Activated CD4-positive, alpha-beta memory T cell treated with anti-CD3 and anti-CD28 coated beads, Interleukin-2, amount 10 ng/mL, durations not matched to agents 7 days and 5 days (primary cell): ENCODE measurements at regions not wholly inside any gene's neighbourhood (a gene's known extent, or its start where the extent isn't known, plus 50 kb on each side); places are given as distances from the start of the nearest gene placed in this dataset.
"Not testable (repeated sequence)": the region's sequence is repeated elsewhere in the genome, so short reads cannot be mapped to it uniquely, and the experiment has no call there.

Source experiments
- CTCF ChIA-PET: fragments of 350-600 bp; sonication (Branson Sonifier 250); formaldehyde crosslinking; loops from one replicate; lab custom pipeline; 2021; ENCODE audit warnings: antibody characterized with exemption, inconsistent platforms; lab: Charles Lee
- POLR2A ChIA-PET: fragments of 350-600 bp; sonication (Branson Sonifier 250); formaldehyde crosslinking; loops from one replicate; lab custom pipeline; 2021; ENCODE audit warnings: antibody characterized with exemption; lab: Charles Lee
- DNase-seq: peaks from one replicate; pipeline ENCODE4 v3.0.0-alpha.2; 2020
- H3K27ac Mint-ChIP-seq: one replicate; pipeline ENCODE4 v1.8.0; 2021; ENCODE audit warnings: mild to moderate bottlenecking, mixed read lengths
- H3K27me3 Mint-ChIP-seq: one replicate; pipeline ENCODE4 v1.8.0; 2021; ENCODE audit warnings: mixed read lengths
- H3K36me3 Mint-ChIP-seq: one replicate; pipeline ENCODE4 v1.8.0; 2021; ENCODE audit warnings: low read depth, mixed read lengths
- H3K4me1 Mint-ChIP-seq: one replicate; pipeline ENCODE4 v1.8.0; 2021; ENCODE audit warnings: mixed read lengths
- H3K4me3 Mint-ChIP-seq: one replicate; pipeline ENCODE4 v1.8.0; 2021; ENCODE audit warnings: mild to moderate bottlenecking, mixed read lengths
- H3K9me3 Mint-ChIP-seq: one replicate; pipeline ENCODE4 v1.8.0; 2021; ENCODE audit warnings: mixed read lengths

DNA sequence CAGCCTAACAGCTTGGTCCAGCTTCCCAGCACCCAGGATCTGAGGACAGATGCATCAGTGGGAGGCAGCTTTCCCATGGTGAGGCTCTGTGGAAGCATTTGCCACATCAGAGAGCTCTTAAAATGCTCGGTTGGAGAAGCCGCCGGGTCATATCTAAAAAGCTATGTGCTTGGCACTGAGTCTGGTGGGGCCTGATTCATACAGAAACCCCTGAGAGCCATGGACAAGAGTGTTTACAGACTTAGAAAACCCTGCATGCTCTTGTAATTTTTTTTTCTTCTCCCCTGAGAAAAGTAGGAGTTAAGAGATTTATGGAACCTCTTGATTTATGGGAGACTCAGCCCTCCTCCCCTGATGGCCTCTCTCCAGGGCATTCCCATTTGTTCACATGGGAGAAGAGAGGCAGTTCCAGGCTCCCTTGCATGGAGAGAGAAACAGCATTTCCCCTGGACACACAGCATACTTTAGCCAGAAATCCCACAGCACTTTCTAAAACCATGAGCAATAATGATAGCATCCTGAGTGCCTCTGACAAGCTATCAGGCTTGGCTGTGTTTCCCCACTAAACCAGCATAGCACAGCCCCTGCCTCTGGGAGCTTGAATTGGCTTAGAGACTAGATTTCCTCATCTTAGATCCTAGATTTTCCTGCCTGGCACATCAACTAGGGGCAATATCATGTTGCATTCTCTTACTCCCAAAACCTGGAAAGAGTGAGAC is 322.1 kb upstream of the AUTS2 start:
- CTCF ChIA-PET = no interaction called here
- H3K4me1 Mint-ChIP-seq = no peaks in the 10 kb centered on the region
- H3K27ac Mint-ChIP-seq = no peak overlapping the region
- DNase-seq = no peak
- no peaks in the 10 kb centered on the region for H3K36me3 Mint-ChIP-seq
- H3K27me3 Mint-ChIP-seq = no peaks in the 10 kb centered on the region
- peaks cover 10% of the 10 kb centered on the region for H3K9me3 Mint-ChIP-seq
- no peak overlapping the region for H3K4me3 Mint-ChIP-seq
- POLR2A ChIA-PET = no interaction called here

DNA sequence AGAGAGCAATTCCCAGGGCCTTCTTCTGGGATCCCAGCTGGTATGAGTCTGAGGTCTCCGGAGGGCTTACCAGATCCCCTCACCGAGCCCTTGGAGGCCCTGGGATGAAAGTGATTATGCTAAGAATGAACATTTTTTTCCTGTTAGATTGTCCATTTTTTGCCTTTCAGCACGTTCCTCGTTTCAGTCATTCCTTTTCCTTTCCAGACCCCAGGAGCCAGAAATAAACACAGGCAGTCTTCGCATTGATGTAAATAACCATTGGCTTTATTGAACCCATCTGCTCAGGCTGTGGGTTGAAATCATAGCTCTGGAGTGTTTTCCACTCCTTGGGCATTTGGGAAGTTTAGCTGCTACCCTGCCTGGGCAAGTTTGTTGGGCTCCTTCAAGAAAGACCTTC is 320.9 kb upstream of the AUTS2 start:
- no peak for DNase-seq
- Mint-ChIP-seq H3K4me1 (no peaks in the 10 kb centered on the region), H3K36me3 (no peaks in the 10 kb centered on the region), H3K27me3 (no peaks in the 10 kb centered on the region), H3K9me3 (peaks cover 10% of the 10 kb centered on the region), H3K4me3 (no peak overlapping the region), H3K27ac (no peak overlapping the region)
- CTCF ChIA-PET = interaction anchor here (0.6 kb wide), 1 partner anchor 9 kb away, joined by 6 read pairs; no protein-coding TSS in a partner anchor
- POLR2A ChIA-PET = no interaction called here

DNA sequence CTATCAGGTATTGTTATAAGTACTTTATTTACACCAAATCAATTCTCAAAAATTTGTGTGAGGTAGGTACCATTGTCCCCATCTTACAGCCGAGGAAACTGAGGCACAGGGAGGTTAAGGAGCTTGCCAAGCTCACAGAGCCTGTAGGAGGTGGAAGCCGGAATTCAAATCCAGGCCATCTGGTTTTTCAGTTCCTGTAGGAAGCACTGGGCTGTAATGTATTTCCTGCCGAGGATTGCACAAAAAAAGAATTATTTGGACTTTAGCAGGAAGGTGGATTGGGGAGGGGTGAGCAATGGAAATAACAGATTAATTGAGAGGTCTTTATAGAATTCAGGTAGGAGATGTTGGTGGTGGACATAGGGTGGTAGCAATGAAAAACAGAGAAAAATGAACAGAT is 315.3 kb upstream of the AUTS2 start:
- Mint-ChIP-seq H3K27me3 (no peaks in the 10 kb centered on the region), H3K4me1 (no peaks in the 10 kb centered on the region), H3K4me3 (no peak overlapping the region), H3K27ac (no peak overlapping the region), H3K36me3 (no peaks in the 10 kb centered on the region), H3K9me3 (peaks cover 23% of the 10 kb centered on the region)
- no peak for DNase-seq
- CTCF ChIA-PET = no interaction called here
- POLR2A ChIA-PET = no interaction called here

DNA sequence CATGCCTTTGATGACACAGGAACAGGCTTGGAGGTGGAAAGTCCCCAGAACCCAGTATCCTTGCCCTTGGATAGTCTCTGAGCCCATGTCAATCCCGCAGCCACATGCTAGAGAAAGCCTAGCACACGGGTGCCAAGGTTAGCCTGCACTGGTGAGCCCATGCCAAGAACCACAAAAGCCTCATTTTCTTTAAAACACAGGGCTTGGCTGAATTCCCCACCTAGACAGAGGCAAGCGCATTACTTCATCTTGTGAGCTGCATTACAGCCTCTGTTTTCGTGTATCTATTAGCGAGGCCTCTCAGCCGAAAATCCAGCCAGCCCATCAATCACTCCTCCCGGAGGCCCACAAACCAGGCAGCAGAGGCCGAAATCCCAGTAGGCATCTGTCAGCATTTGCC is 314.9 kb upstream of the AUTS2 start:
- H3K27me3 Mint-ChIP-seq = no peaks in the 10 kb centered on the region
- H3K9me3 Mint-ChIP-seq = peaks cover 21% of the 10 kb centered on the region
- H3K4me1 Mint-ChIP-seq = no peaks in the 10 kb centered on the region
- DNase-seq = no peak
- ChIA-PET POLR2A (no interaction called here), CTCF (no interaction called here)
- no peak overlapping the region for H3K4me3 Mint-ChIP-seq
- no peak overlapping the region for H3K27ac Mint-ChIP-seq
- no peaks in the 10 kb centered on the region for H3K36me3 Mint-ChIP-seq

DNA sequence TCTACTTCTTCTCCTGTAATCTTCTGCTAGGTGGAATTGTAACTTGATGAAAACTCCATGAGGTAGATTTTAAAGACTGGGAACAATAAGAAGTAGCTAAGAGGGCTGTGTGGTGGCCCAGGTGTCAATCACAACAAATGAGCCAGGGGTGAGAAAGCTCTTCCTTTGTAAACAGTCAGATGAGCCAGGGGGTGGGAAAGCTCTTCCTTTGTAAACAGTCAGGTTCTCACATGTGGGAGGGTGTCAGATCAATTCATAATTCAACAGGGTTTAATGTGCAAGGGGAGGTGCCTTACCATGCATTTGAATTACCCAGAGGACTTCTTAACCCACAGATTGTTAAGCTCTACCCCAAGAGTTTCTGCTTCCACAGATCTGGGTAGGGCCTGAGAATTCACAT is 312.4 kb upstream of the AUTS2 start:
- H3K9me3 Mint-ChIP-seq = peaks cover 19% of the 10 kb centered on the region
- no peak for DNase-seq
- H3K36me3 Mint-ChIP-seq = no peaks in the 10 kb centered on the region
- CTCF ChIA-PET = interaction anchor here (0.9 kb wide), 1 partner anchor 9 kb away, joined by 6 read pairs; no protein-coding TSS in a partner anchor
- H3K4me3 Mint-ChIP-seq = no peak overlapping the region
- no peaks in the 10 kb centered on the region for H3K4me1 Mint-ChIP-seq
- POLR2A ChIA-PET = no interaction called here
- H3K27me3 Mint-ChIP-seq = no peaks in the 10 kb centered on the region
- H3K27ac Mint-ChIP-seq = no peak overlapping the region

DNA sequence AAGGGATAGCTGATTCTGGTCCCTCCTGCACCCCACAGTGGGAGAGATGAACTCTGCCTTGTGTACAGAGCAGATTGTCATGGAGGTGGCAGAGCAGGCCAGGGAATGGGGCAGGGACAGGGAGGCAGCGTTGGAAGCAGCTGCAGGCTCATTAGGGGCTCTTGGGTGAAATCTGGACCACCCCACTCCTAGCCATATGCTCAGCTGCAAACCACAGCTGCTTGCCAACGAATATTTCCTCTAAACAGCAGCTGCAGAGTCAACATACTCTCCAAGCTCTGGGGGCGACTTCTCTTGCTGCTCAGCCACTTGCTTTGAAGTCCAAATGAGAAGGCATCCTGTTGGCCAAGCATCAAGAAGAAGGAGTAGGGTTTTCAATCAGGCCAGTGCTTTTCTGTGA is 302.3 kb upstream of the AUTS2 start:
- no peaks in the 10 kb centered on the region for H3K27me3 Mint-ChIP-seq
- no peak for DNase-seq
- H3K4me1 Mint-ChIP-seq = no peaks in the 10 kb centered on the region
- no peaks in the 10 kb centered on the region for H3K36me3 Mint-ChIP-seq
- ChIA-PET CTCF (no interaction called here), POLR2A (no interaction called here)
- H3K4me3 Mint-ChIP-seq = no peak overlapping the region
- peaks cover 16% of the 10 kb centered on the region for H3K9me3 Mint-ChIP-seq
- H3K27ac Mint-ChIP-seq = no peak overlapping the region

DNA sequence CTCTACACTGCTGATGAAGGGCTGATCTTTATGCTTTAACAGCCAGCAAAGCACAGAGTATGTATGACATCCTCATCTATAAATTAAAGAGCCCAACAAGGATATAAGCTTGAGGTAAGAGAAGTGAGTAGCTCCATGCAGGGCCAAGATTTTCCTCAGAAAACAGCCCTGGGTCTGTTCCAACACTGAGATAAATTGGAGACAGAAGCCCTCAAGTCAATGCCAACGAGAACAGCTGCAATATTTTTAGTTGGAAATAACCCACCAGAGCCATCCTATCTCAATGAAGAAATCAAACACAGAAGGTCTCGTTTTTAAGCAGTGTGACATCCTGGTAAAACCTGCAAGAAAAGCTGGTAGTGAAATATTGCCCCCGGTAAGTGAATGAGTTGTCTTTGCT is 297.0 kb upstream of the AUTS2 start:
- ChIA-PET POLR2A (no interaction called here), CTCF (no interaction called here)
- DNase-seq = no peak
- Mint-ChIP-seq H3K36me3 (no peaks in the 10 kb centered on the region), H3K4me1 (no peaks in the 10 kb centered on the region), H3K9me3 (peaks cover 13% of the 10 kb centered on the region), H3K27me3 (no peaks in the 10 kb centered on the region), H3K4me3 (no peak overlapping the region), H3K27ac (no peak overlapping the region)

DNA sequence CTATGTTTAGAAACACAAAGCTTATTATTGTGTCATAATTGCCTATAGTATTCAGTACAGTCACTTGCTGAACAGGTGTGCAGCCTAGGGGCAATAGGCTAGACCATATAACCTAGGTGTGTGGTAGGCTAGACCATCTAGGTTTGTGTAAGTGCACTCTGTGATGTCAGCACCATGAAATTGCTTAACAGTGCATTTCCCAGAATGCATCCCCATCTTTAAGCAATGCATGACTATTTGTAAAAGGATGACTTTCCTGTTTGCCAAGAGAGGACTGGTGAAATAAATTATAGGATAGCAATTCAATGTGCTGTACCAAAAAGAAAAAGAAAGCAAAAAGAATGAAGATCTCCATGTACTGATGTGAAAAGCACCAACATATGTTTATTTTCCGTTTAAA is 288.7 kb upstream of the AUTS2 start:
- H3K9me3 Mint-ChIP-seq = peaks cover 2% of the 10 kb centered on the region
- no peaks in the 10 kb centered on the region for H3K4me1 Mint-ChIP-seq
- no peaks in the 10 kb centered on the region for H3K36me3 Mint-ChIP-seq
- H3K27ac Mint-ChIP-seq = no peak overlapping the region
- ChIA-PET POLR2A (no interaction called here), CTCF (no interaction called here)
- H3K4me3 Mint-ChIP-seq = no peak overlapping the region
- no peaks in the 10 kb centered on the region for H3K27me3 Mint-ChIP-seq
- no peak for DNase-seq

DNA sequence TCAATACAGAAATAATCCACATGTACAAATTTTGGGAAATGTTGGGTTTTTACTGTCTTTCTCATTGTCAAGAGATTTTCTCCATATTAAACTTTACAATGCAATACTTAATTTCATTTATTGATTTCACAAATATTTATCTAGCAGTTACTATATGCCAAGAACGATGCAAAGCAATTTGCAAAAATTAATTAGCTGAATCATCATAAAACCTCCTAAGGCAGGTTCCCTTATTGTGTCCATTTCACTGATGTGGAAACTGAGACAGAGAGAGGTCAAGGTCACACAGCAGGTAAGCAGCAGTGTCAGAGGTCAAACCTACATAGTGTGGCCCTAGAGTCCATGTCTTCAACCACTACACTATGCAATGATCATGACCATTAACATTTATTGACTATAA is 286.8 kb upstream of the AUTS2 start:
- no peaks in the 10 kb centered on the region for H3K36me3 Mint-ChIP-seq
- H3K4me3 Mint-ChIP-seq = no peak overlapping the region
- H3K27ac Mint-ChIP-seq = no peak overlapping the region
- POLR2A ChIA-PET = no interaction called here
- peaks cover 3% of the 10 kb centered on the region for H3K9me3 Mint-ChIP-seq
- no peaks in the 10 kb centered on the region for H3K27me3 Mint-ChIP-seq
- no peak for DNase-seq
- CTCF ChIA-PET = no interaction called here
- H3K4me1 Mint-ChIP-seq = no peaks in the 10 kb centered on the region

DNA sequence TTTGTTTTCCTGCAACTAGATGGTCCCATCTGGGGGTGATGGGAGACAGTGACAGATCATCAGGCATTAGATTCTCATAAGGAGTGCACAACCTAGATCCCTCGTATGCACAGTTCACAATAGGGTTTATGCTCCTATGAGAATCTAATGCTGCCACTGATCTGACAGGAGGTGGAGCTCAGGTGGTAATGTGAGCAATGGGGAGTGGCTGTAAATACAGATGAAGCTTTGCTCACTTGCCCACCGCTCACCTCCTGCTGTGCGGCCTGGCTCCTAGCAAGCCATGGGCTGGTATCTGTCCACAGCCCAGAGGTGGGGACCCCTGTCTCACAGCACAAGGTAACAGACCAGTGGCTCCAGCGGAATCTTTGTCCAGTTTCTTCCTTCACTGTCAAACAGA is 284.4 kb upstream of the AUTS2 start:
- H3K27me3 Mint-ChIP-seq, H3K36me3 Mint-ChIP-seq, POLR2A ChIA-PET, CTCF ChIA-PET, DNase-seq, H3K4me3 Mint-ChIP-seq, H3K27ac Mint-ChIP-seq, H3K9me3 Mint-ChIP-seq, H3K4me1 Mint-ChIP-seq: not testable (repeated sequence)

DNA sequence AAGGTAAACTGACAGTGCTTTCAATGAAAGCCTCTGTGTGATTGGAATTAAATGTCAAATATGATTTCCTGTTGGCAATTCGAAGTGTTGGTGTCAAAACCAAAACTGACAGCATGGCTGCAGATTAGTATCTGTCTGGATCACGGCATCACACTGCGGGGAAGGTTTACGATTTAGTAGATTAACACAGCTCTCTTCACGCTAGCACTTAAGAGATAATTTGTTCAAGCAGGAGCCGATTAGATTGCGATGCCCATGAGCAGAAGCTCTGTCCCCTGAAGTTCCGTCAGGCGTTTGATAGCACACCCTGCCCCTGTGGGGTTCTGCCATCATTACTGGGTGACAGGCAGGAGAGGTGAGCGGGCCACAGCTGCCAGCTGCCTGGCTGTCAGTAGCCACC is 279.5 kb upstream of the AUTS2 start:
- ChIA-PET POLR2A (no interaction called here), CTCF (no interaction called here)
- no peak for DNase-seq
- H3K36me3 Mint-ChIP-seq = no peaks in the 10 kb centered on the region
- no peaks in the 10 kb centered on the region for H3K27me3 Mint-ChIP-seq
- no peak overlapping the region for H3K27ac Mint-ChIP-seq
- no peaks in the 10 kb centered on the region for H3K4me1 Mint-ChIP-seq
- H3K9me3 Mint-ChIP-seq = peaks cover 11% of the 10 kb centered on the region
- H3K4me3 Mint-ChIP-seq = no peak overlapping the region

DNA sequence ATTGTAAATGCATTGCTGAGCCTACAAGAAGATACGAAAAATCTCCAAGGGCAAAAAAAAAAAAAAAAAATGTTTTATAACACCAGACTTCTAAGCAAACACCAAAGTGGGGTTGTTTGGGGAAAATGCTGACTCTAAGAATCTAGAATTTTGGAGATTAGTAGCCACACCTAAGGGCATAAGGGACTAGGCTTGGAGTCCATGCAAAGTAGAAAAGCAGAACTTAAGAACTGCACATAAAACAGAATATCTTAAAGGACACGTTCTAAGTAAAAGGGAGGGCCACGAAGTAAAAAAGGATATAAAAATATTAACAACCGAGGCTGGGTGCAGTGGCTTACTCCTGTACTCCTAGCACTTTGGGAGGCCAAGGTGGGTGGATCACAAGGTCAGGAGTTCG is 269.8 kb upstream of the AUTS2 start:
- no peaks in the 10 kb centered on the region for H3K4me1 Mint-ChIP-seq
- POLR2A ChIA-PET = no interaction called here

DNA sequence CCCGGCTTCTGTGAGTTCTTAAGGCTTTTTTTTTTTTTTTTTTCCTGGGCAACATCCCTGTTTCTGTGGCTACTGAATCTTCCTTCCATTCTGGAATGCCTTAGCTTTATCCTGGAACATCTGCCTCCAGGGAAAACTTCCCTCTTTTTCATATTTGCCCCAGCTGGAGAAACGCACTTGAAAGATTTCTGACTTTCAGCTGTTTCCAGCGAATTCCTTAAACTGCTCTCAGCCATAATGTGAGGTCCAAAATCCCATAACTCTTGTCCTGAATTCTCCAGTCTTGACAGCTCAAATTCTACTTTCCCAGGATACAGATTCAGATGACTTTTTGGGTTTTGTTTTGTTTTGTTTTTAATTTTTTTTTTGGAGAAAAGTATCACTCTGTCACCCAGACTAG is 263.6 kb upstream of the AUTS2 start:
- H3K27ac Mint-ChIP-seq = no peak overlapping the region
- no peak overlapping the region for H3K4me3 Mint-ChIP-seq
- H3K36me3 Mint-ChIP-seq = no peaks in the 10 kb centered on the region
- no peaks in the 10 kb centered on the region for H3K4me1 Mint-ChIP-seq
- ChIA-PET CTCF (no interaction called here), POLR2A (no interaction called here)
- H3K9me3 Mint-ChIP-seq = peaks cover 23% of the 10 kb centered on the region
- DNase-seq = no peak
- no peaks in the 10 kb centered on the region for H3K27me3 Mint-ChIP-seq

More for the DNA sequence above, 269.8 kb upstream of the AUTS2 start:
- CTCF ChIA-PET = no interaction called here
- Mint-ChIP-seq H3K27me3 (no peaks in the 10 kb centered on the region), H3K4me3 (no peak overlapping the region), H3K36me3 (no peaks in the 10 kb centered on the region), H3K9me3 (peaks cover 9% of the 10 kb centered on the region), H3K27ac (no peak overlapping the region)
- DNase-seq = no peak

DNA sequence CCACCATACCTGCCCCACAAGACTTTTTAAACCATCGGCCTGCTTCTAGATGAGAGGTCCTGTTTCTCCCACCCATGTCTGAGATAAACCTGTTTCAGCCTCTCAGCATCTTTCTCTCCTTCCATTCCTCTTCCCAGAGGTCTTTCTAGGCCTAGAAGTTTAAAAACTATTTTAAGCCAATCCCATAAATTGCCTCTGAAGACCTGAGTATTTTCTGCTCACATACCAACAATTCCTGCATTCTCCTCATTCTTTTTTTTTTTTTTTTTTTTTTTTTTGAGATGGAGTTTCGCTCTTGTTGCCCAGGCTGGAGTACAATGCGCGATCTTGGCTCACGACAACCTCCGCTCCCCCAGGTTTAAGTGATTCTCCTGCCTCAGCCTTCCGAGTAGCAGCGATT is 262.9 kb upstream of the AUTS2 start:
- Mint-ChIP-seq H3K9me3 (peaks cover 27% of the 10 kb centered on the region), H3K4me1 (no peaks in the 10 kb centered on the region), H3K4me3 (no peak overlapping the region), H3K27me3 (no peaks in the 10 kb centered on the region), H3K36me3 (no peaks in the 10 kb centered on the region), H3K27ac (no peak overlapping the region)
- ChIA-PET CTCF (no interaction called here), POLR2A (no interaction called here)
- DNase-seq = no peak
